Ovary (tissue), 7 donors: ENCODE measurements at regions not wholly inside any gene's neighbourhood (a gene's known extent, or its start where the extent isn't known, plus 50 kb on each side); places are given as distances from the start of the nearest gene placed in this dataset.

Experiments
- DNase-seq, 5 donors: peaks; one replicate each; pipeline ENCODE4 v3.0.0-alpha.2; 2019 to 2020
- H3K27ac ChIP-seq, 2 donors: fragments of 200-600 bp; one replicate each; pipeline versions ENCODE4 v1.5.1 to v1.8.0; 2019 to 2022
- H3K27me3 ChIP-seq: fragments of 200-600 bp; one replicate; pipeline ENCODE4 v1.8.0; 2022
- H3K36me3 ChIP-seq: fragments of 200-600 bp; sonication (generic); one replicate; pipeline ENCODE4 v1.5.1; 2019
- H3K4me1 ChIP-seq: one replicate; pipeline ENCODE4 v1.8.1; 2013; ENCODE audit warnings: mild to moderate bottlenecking, moderate library complexity; ENCODE audit not compliant: insufficient read depth
- H3K4me3 ChIP-seq: fragments of 200-600 bp; sonication (generic); one replicate; pipeline ENCODE4 v1.5.1; 2017
- H3K9me3 ChIP-seq, 2 donors: fragments of 200-600 bp in 1 of 2; sonication (generic) in 1 of 2; one replicate each; pipeline versions ENCODE4 v1.5.1 to v1.8.1; 2013 to 2019; ENCODE audit warnings: mild to moderate bottlenecking in 1 of 2, moderate library complexity in 1 of 2
- CTCF ChIP-seq, 3 donors: fragments of 450-650 bp in 2 of 3; fragments of 200-600 bp in 1 of 3; IDR thresholded peaks; one replicate each; pipeline versions ENCODE4 v1.5.1 to v1.8.0; 2016 to 2022; ENCODE audit warnings: antibody characterized with exemption in 3 of 3, mild to moderate bottlenecking in 1 of 3
- EP300 ChIP-seq: sonication (generic); formaldehyde crosslinking; IDR thresholded peaks from one replicate; pipeline ENCODE4 v1.6.1; 2017; ENCODE audit warnings: antibody characterized with exemption
- POLR2A ChIP-seq: fragments of 450-650 bp; IDR thresholded peaks from one replicate; pipeline ENCODE4 v1.6.1; 2017; ENCODE audit warnings: antibody characterized with exemption, mild to moderate bottlenecking, moderate library complexity
- WGBS, 3 donors: extraction: QIAGEN DNeasy Blood & Tissue Kit in 1 of 3; methylation state at CpG; one replicate each; pipeline versions ENCODE4 v1.1.5 to v1.1.7; 2013 to 2017; 5-methylcytosine and 5-hydroxymethylcytosine counted together
- intact Hi-C, 4 donors: fragments of 100-400 bp; cut with DNase I; formaldehyde crosslinking; loops; one replicate each; pipeline versions ENCODE4 v1.11.0 to v1.15.1; 2022 to 2023
- donor health status: DM: no; HTN: no; CAD: no; lungs with moderate emphysema.
- donor health status: DM: no; HTN: no; CAD: no.
- donor health status: Bipolar disorder and iron deficiency.
- donor health status: DM: no; HTN: no; CAD: no.
- donor health status: DM: yes; HTN: yes; CAD: no.

GRCh38 chr18:60445341-60445740 is 72.8 kb upstream of the MC4R start:
- no peak for DNase-seq
- Histone ChIP-seq H3K27ac (no peak overlapping the region), H3K9me3 (no peaks in the 10 kb centered on the region), H3K4me3 (no peak overlapping the region), H3K36me3 (no peaks in the 10 kb centered on the region), H3K4me1 (no peaks in the 10 kb centered on the region), H3K27me3 (no peaks in the 10 kb centered on the region)
- TF ChIP-seq CTCF (IDR thresholded peaks at IDR 0.05) (no peak), POLR2A (no peak), EP300 (no peak)
- intact Hi-C loops: no loop called here

GRCh38 chr18:60446821-60447220 is 74.2 kb upstream of the MC4R start:
- TF ChIP-seq EP300: no peak
- TF ChIP-seq CTCF (IDR thresholded peaks at IDR 0.05): no peak
- no peak for TF ChIP-seq POLR2A
- Histone ChIP-seq H3K9me3 (no peaks in the 10 kb centered on the region), H3K4me3 (no peak overlapping the region), H3K36me3 (no peaks in the 10 kb centered on the region), H3K27ac (no peak overlapping the region), H3K4me1 (no peaks in the 10 kb centered on the region), H3K27me3 (no peaks in the 10 kb centered on the region)
- DNase-seq: no peak
- intact Hi-C loops: no loop called here
- WGBS, 3 donors: 78 to 83% (median 83%) methylated on average over 5 of the region's 5 CpGs

- WGBS, 3 donors: 72 to 82% (median 81%) methylated on average over 3 of the region's 3 CpGs
- TF ChIP-seq CTCF (IDR thresholded peaks at IDR 0.05) (no peak), POLR2A (no peak), EP300 (no peak)
- intact Hi-C loops: no loop called here
- no peak for DNase-seq
- no peaks in the 10 kb centered on the region for H3K9me3 ChIP-seq
- H3K4me3 ChIP-seq: no peak overlapping the region
- H3K27ac ChIP-seq: no peak overlapping the region
- H3K36me3 ChIP-seq: no peaks in the 10 kb centered on the region
- H3K27me3 ChIP-seq: no peaks in the 10 kb centered on the region
- no peaks in the 10 kb centered on the region for H3K4me1 ChIP-seq
Measured at GRCh38 chr18:60448487-60449267, 76.1 kb upstream of the MC4R start.

GRCh38 chr18:60452421-60452820 is 79.8 kb upstream of the MC4R start:
- no peaks in the 10 kb centered on the region for H3K27me3 ChIP-seq
- 68 to 80% (median 73%) methylated on average over 1 of the region's 1 CpG for WGBS, 3 donors
- DNase-seq: no peak
- no peaks in the 10 kb centered on the region for H3K36me3 ChIP-seq
- TF ChIP-seq POLR2A (no peak), EP300 (no peak), CTCF (IDR thresholded peaks at IDR 0.05) (no peak)
- H3K27ac ChIP-seq: no peak overlapping the region
- intact Hi-C loops: no loop called here
- H3K4me1 ChIP-seq: no peaks in the 10 kb centered on the region
- no peak overlapping the region for H3K4me3 ChIP-seq
- H3K9me3 ChIP-seq: no peaks in the 10 kb centered on the region
